Stimulated activated CD4-positive, alpha-beta T cell treated with anti-CD3 and anti-CD28 coated beads, Interleukin-1b, Interleukin-23, amount 100 ng/mL, for 24 hours (primary cell): ENCODE measurements at regions not wholly inside any gene's neighbourhood (a gene's known extent, or its start where the extent isn't known, plus 50 kb on each side); places are given as distances from the start of the nearest gene placed in this dataset.

Experiments used
- DNase-seq, 4 experiments: peaks; one replicate each; pipeline ENCODE4 v3.0.0-alpha.2; 2020; ENCODE audit warnings: low read depth in 4 of 4, low spot score in 1 of 4

- no peak for DNase-seq
Measured at GRCh38 chr5:125357660-125358059, 611.2 kb upstream of the ZNF608 start.

GRCh38 chr5:125365747-125366146 lies 619.3 kb upstream of the ZNF608 start:
- DNase-seq, result no peak

GRCh38 chr5:125367702-125368101 lies 621.3 kb upstream of the ZNF608 start:
- DNase-seq, result no peak

GRCh38 chr5:125370461-125371205 lies 624.2 kb upstream of the ZNF608 start:
- no peak for DNase-seq

GRCh38 chr5:125372694-125373631 lies 626.5 kb upstream of the ZNF608 start:
- DNase-seq, result no peak

- no peak for DNase-seq
Measured at GRCh38 chr5:125375143-125375542, 628.7 kb upstream of the ZNF608 start.

GRCh38 chr5:125376059-125376641 lies 629.7 kb upstream of the ZNF608 start:
- no peak for DNase-seq

- no peak for DNase-seq
Measured at GRCh38 chr5:125377141-125377540, 630.7 kb upstream of the ZNF608 start.

- DNase-seq, result no peak
Measured at GRCh38 chr5:125381290-125381689, 634.9 kb upstream of the ZNF608 start.

- DNase-seq, result no peak
Measured at GRCh38 chr5:125384071-125384470, 637.6 kb upstream of the ZNF608 start.

GRCh38 chr5:125390326-125390725 lies 643.9 kb upstream of the ZNF608 start:
- no peak for DNase-seq

- DNase-seq, result no peak
Measured at GRCh38 chr5:125393221-125393815, 646.9 kb upstream of the ZNF608 start.

GRCh38 chr5:125394661-125395280 lies 648.3 kb upstream of the ZNF608 start:
- no peak for DNase-seq

GRCh38 chr5:125396462-125396861 lies 650.0 kb upstream of the ZNF608 start:
- no peak for DNase-seq

- no peak for DNase-seq
Measured at GRCh38 chr5:125398466-125398865, 652.0 kb upstream of the ZNF608 start.

GRCh38 chr5:125399885-125400284 lies 653.4 kb upstream of the ZNF608 start:
- no peak for DNase-seq

- DNase-seq, result no peak
Measured at GRCh38 chr5:125401724-125402622, 655.5 kb upstream of the ZNF608 start.

GRCh38 chr5:125402787-125403186 lies 656.3 kb upstream of the ZNF608 start:
- no peak for DNase-seq

- DNase-seq, result no peak
Measured at GRCh38 chr5:125404056-125404455, 657.6 kb upstream of the ZNF608 start.
